Spinal cord (tissue), 9 donors: ENCODE measurements at regions not wholly inside any gene's neighbourhood (a gene's known extent, or its start where the extent isn't known, plus 50 kb on each side); places are given as distances from the start of the nearest gene placed in this dataset.

Source experiments
- DNase-seq, 6 donors: peaks; one replicate each; pipeline versions ENCODE4 v3.0.0 to v3.0.0-alpha.2; 2013 to 2015; ENCODE audit warnings: low spot score in 6 of 6, low read depth in 4 of 6
- H3K27ac ChIP-seq: one replicate; pipeline ENCODE4 v1.5.1; 2013; ENCODE audit warnings: low read depth, low read length, control low read depth
- H3K27me3 ChIP-seq: one replicate; pipeline ENCODE4 v1.6.1; 2013; ENCODE audit warnings: low read length; ENCODE audit not compliant: control insufficient read depth, insufficient read depth
- H3K36me3 ChIP-seq: one replicate; pipeline ENCODE4 v1.6.1; 2013; ENCODE audit warnings: low read length; ENCODE audit not compliant: control insufficient read depth, insufficient read depth
- H3K4me1 ChIP-seq: one replicate; pipeline ENCODE4 v1.6.1; 2013; ENCODE audit warnings: low read length; ENCODE audit not compliant: control insufficient read depth, insufficient read depth
- H3K4me3 ChIP-seq: one replicate; pipeline ENCODE4 v1.5.1; 2013; ENCODE audit warnings: low read depth, low read length, control low read depth
- H3K9me3 ChIP-seq: one replicate; pipeline ENCODE4 v1.6.1; 2013; ENCODE audit warnings: low read length; ENCODE audit not compliant: control insufficient read depth, insufficient read depth
- WGBS: methylation state at CpG from one replicate; pipeline ENCODE4 v1.1.5; 2013; ENCODE audit warnings: missing lambda C conversion rate; ENCODE audit not compliant: insufficient coverage; 5-methylcytosine and 5-hydroxymethylcytosine counted together
- donor health status: healthy.

- H3K4me1 ChIP-seq = no peaks in the 10 kb centered on the region
- no peak overlapping the region for H3K4me3 ChIP-seq
- H3K9me3 ChIP-seq = no peaks in the 10 kb centered on the region
- no peak overlapping the region for H3K27ac ChIP-seq
- no peaks in the 10 kb centered on the region for H3K36me3 ChIP-seq
- H3K27me3 ChIP-seq = no peaks in the 10 kb centered on the region
- DNase-seq = no peak
- 100% methylated on average over 1 of the region's 3 CpGs for WGBS
These were observed 713.6 kb downstream of the NSUN3 start for GRCh38 chr3:94776401-94776915.

GRCh38 chr3:94778289-94778688 lies 715.4 kb downstream of the NSUN3 start:
- DNase-seq = no peak
- Histone ChIP-seq H3K36me3 (no peaks in the 10 kb centered on the region), H3K27me3 (no peaks in the 10 kb centered on the region), H3K27ac (no peak overlapping the region), H3K9me3 (no peaks in the 10 kb centered on the region), H3K4me1 (no peaks in the 10 kb centered on the region), H3K4me3 (no peak overlapping the region)
- WGBS = no CpG with 5 or more reads among the region's 1 CpG

- Histone ChIP-seq H3K9me3 (no peaks in the 10 kb centered on the region), H3K4me3 (no peak overlapping the region), H3K4me1 (no peaks in the 10 kb centered on the region), H3K27ac (no peak overlapping the region), H3K36me3 (no peaks in the 10 kb centered on the region), H3K27me3 (no peaks in the 10 kb centered on the region)
- 100% methylated on average over 2 of the region's 4 CpGs for WGBS
- no peak for DNase-seq
These were observed 716.1 kb downstream of the NSUN3 start for GRCh38 chr3:94778814-94779494.

GRCh38 chr3:94779699-94780098 lies 716.8 kb downstream of the NSUN3 start:
- no CpG with 5 or more reads among the region's 1 CpG for WGBS
- H3K27me3 ChIP-seq = no peaks in the 10 kb centered on the region
- no peak overlapping the region for H3K27ac ChIP-seq
- no peak overlapping the region for H3K4me3 ChIP-seq
- H3K36me3 ChIP-seq = no peaks in the 10 kb centered on the region
- H3K4me1 ChIP-seq = no peaks in the 10 kb centered on the region
- peak in 4 of 6 donors; percentile 13 to 57 (median 40) for DNase-seq
- H3K9me3 ChIP-seq = no peaks in the 10 kb centered on the region

- Histone ChIP-seq H3K4me1 (no peaks in the 10 kb centered on the region), H3K27me3 (no peaks in the 10 kb centered on the region), H3K27ac (no peak overlapping the region), H3K4me3 (no peak overlapping the region), H3K36me3 (no peaks in the 10 kb centered on the region), H3K9me3 (no peaks in the 10 kb centered on the region)
- no CpG with 5 or more reads among the region's 4 CpGs for WGBS
- DNase-seq = no peak
These were observed 721.4 kb downstream of the NSUN3 start for GRCh38 chr3:94784274-94784673.

- H3K9me3 ChIP-seq = no peaks in the 10 kb centered on the region
- H3K4me3 ChIP-seq = no peak overlapping the region
- WGBS = 40% methylated on average over 2 of the region's 5 CpGs
- H3K27ac ChIP-seq = no peak overlapping the region
- peak in 1 of 6 donors; percentile 91 for DNase-seq
- no peaks in the 10 kb centered on the region for H3K36me3 ChIP-seq
- no peaks in the 10 kb centered on the region for H3K4me1 ChIP-seq
- no peaks in the 10 kb centered on the region for H3K27me3 ChIP-seq
These were observed 724.2 kb downstream of the NSUN3 start for GRCh38 chr3:94787066-94787465.

- H3K27ac ChIP-seq = no peak overlapping the region
- peak in 1 of 6 donors; percentile 54 for DNase-seq
- WGBS = no CpG with 5 or more reads among the region's 1 CpG
These were observed 724.9 kb downstream of the NSUN3 start for GRCh38 chr3:94787734-94788270.

GRCh38 chr3:94794563-94794962 lies 731.7 kb downstream of the NSUN3 start:
- H3K36me3 ChIP-seq = no peaks in the 10 kb centered on the region
- no peak for DNase-seq
- no peak overlapping the region for H3K4me3 ChIP-seq
- no peak overlapping the region for H3K27ac ChIP-seq
- no peaks in the 10 kb centered on the region for H3K9me3 ChIP-seq
- H3K27me3 ChIP-seq = no peaks in the 10 kb centered on the region
- H3K4me1 ChIP-seq = no peaks in the 10 kb centered on the region

More at GRCh38 chr3:94787734-94788270, 724.9 kb downstream of the NSUN3 start:
- Histone ChIP-seq H3K9me3 (no peaks in the 10 kb centered on the region), H3K27me3 (no peaks in the 10 kb centered on the region), H3K4me1 (no peaks in the 10 kb centered on the region), H3K36me3 (no peaks in the 10 kb centered on the region), H3K4me3 (no peak overlapping the region)

GRCh38 chr3:94799420-94800060 lies 736.7 kb downstream of the NSUN3 start:
- Histone ChIP-seq H3K36me3 (no peaks in the 10 kb centered on the region), H3K4me3 (no peak overlapping the region), H3K9me3 (no peaks in the 10 kb centered on the region), H3K27me3 (no peaks in the 10 kb centered on the region), H3K27ac (no peak overlapping the region), H3K4me1 (no peaks in the 10 kb centered on the region)
- no CpG with 5 or more reads among the region's 1 CpG for WGBS
- no peak for DNase-seq

- WGBS = 100% methylated on average over 1 of the region's 2 CpGs
- Histone ChIP-seq H3K9me3 (no peaks in the 10 kb centered on the region), H3K27me3 (no peaks in the 10 kb centered on the region), H3K4me1 (no peaks in the 10 kb centered on the region), H3K27ac (no peak overlapping the region), H3K4me3 (no peak overlapping the region), H3K36me3 (no peaks in the 10 kb centered on the region)
- no peak for DNase-seq
These were observed 749.0 kb downstream of the NSUN3 start for GRCh38 chr3:94811836-94812235.
